HT1080 (cell line): ENCODE measurements at regions not wholly inside any gene's neighbourhood (a gene's known extent, or its start where the extent isn't known, plus 50 kb on each side); places are given as distances from the start of the nearest gene placed in this dataset.
"Not testable (repeated sequence)": the region's sequence is repeated elsewhere in the genome, so short reads cannot be mapped to it uniquely, and the experiment has no call there.

Source experiments
- DNase-seq: peaks from one replicate; pipeline ENCODE4 v3.0.0-alpha.2; 2015; ENCODE audit warnings: low read depth

GRCh38 chr4:8679032-8679431 is 86.5 kb downstream of the CPZ start:
- DNase-seq: no peak

DNA sequence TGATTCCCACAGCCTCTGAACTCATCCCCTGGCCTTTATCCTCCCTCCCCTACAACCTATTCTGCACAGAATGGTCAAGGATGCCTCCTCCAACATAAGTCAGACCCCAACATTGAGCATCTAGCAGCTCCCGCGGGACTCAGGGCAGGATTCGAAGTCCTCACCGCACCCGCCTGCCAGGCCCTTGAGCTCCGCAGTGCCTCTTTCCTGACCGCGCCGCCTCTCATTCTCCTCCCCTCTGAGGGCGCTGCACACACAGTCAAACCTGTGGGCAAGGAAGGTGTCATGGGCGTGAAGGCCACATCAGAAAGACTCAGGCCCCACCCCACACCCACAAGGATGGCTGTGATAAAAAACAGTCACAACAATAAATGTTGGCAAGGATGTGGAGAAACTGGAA is 84.1 kb downstream of the CPZ start:
- DNase-seq: no peak

GRCh38 chr4:8675906-8676305 is 83.3 kb downstream of the CPZ start:
- no peak for DNase-seq

- DNase-seq: peak; percentile 25
Measured at GRCh38 chr4:8675383-8675782, 82.8 kb downstream of the CPZ start.

DNA sequence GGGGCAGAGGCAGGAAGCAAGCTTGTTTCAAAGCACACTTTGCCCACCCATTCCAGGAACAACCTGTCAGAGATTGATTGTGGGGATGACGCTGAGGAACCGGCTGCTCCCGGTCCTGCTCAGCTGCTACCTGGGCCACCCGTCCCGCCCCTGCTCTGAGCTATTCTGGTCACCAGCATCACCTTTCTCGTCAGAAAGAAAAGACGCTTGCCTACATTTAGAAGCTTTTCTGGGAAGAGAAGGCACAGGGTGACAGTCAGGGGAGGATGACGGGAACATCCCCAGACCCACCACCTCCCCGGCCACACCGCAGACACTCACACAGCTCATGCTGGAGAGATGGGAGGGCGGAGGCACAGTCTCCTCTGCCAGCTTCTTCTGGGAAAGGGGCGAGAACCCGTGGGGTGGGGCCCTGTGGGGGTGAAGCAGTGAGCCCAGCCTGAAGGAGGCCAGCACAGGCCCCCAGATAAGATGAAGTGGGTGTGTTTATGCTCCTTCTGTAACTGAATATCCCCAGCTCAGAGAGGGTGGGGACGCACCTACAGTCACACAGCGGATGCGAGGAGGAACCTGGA is 81.8 kb downstream of the CPZ start:
- no peak for DNase-seq

DNA sequence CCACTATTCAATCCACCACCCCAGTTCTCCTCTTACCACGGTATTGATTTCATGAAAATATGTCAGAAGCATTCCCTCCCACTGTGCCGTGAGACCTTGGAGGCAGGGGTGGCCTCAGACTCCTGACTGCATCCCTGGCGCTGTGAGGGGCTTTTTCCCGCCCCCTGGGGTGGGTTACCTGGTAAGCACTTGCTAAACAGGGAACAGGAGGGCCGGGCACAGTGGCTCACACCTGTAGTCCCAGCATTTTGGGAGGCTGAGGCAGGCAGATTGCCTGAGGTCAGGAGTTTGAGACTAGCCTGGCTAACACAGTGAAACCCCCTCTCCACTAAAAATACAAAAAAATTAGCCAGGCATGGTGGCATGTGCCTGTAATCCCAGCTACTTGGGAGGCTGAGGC is 80.5 kb downstream of the CPZ start:
- DNase-seq: not testable (repeated sequence)

DNA sequence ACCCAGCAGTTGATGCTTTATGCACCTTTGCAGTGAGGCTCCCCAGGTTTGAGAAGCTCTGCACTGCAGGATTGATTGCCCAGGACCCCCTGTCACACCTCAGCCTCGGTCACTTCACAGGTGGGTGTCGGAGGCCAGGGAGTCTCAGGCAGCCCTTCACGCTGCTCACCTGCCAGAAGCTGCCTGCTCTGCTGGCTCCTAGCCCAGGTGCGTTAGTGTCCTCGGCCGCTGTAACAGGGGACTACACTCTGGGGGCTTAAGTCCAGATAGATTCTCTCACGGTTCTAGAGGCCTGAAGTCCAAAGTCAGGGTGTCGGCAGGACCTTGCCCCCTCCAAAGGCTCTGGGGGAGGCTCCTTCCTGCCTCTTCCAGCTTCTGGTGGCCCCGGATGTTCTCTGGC is 79.9 kb downstream of the CPZ start:
- DNase-seq: no peak

GRCh38 chr4:8671712-8672290 is 79.2 kb downstream of the CPZ start:
- DNase-seq: no peak
